Caco-2 (cell line): ENCODE measurements at regions not wholly inside any gene's neighbourhood (a gene's known extent, or its start where the extent isn't known, plus 50 kb on each side); places are given as distances from the start of the nearest gene placed in this dataset.

Experiments used
- BruUV-seq: library from RNA; stranded (reverse); fragments of 400-500 nt; replicated peaks from 2 replicates; lab custom pipeline; 2021; lab: Mats Ljungman, UMichigan
- CTCF ChIA-PET: fragments of 300-600 bp; sonication (Branson Sonifier 250); formaldehyde crosslinking; loops from one replicate; lab custom pipeline; 2022; ENCODE audit warnings: antibody characterized with exemption; lab: Charles Lee
- POLR2A ChIA-PET: fragments of 300-600 bp; sonication (Branson Sonifier 250); formaldehyde crosslinking; loops from one replicate; lab custom pipeline; 2022; ENCODE audit warnings: antibody characterized with exemption; lab: Charles Lee
- DNase-seq, 2 experiments: peaks; one replicate each; pipeline versions ENCODE4 v3.0.0 to v3.0.0-alpha.2; 2020 to 2022
- H3K27me3 ChIP-seq: replicated peaks from 2 replicates; pipeline ENCODE4 v1.6.0; 2011; ENCODE audit warnings: low read length; ENCODE audit not compliant: control insufficient read depth, insufficient read depth
- H3K36me3 ChIP-seq: 2 replicates; pipeline ENCODE4 v1.5.1; 2011; ENCODE audit warnings: low read length; ENCODE audit not compliant: control insufficient read depth, insufficient read depth
- H3K4me1 ChIP-seq: fragments of 250-450 bp; sonication (Bioruptor Pico); 2 replicates; pipeline ENCODE4 v1.5.1; 2020; ENCODE audit warnings: mild to moderate bottlenecking
- H3K4me3 ChIP-seq: 2 replicates; pipeline ENCODE4 v1.5.1; 2011; ENCODE audit warnings: low read depth, mild to moderate bottlenecking, control low read depth, low read length
- H3K9me3 ChIP-seq: fragments of 250-450 bp; sonication (Bioruptor Pico); 2 replicates; pipeline ENCODE4 v1.5.1; 2020; ENCODE audit warnings: mild to moderate bottlenecking, moderate library complexity
- H3K27ac Mint-ChIP-seq: one replicate; pipeline ENCODE4 v1.8.0; 2022; ENCODE audit warnings: mixed read lengths; ENCODE audit not compliant: unreplicated experiment
- H3K27me3 Mint-ChIP-seq: one replicate; pipeline ENCODE4 v1.8.0; 2022; ENCODE audit warnings: mixed read lengths; ENCODE audit not compliant: insufficient read depth, unreplicated experiment
- H3K36me3 Mint-ChIP-seq: one replicate; pipeline ENCODE4 v1.8.0; 2022; ENCODE audit warnings: mild to moderate bottlenecking, mixed read lengths; ENCODE audit not compliant: insufficient read depth, unreplicated experiment
- H3K4me1 Mint-ChIP-seq: one replicate; pipeline ENCODE4 v1.8.0; 2022; ENCODE audit warnings: low read depth, mixed read lengths; ENCODE audit not compliant: unreplicated experiment
- H3K4me3 Mint-ChIP-seq: one replicate; pipeline ENCODE4 v1.8.0; 2022; ENCODE audit warnings: mild to moderate bottlenecking, moderate library complexity, mixed read lengths; ENCODE audit not compliant: unreplicated experiment
- H3K9me3 Mint-ChIP-seq: one replicate; pipeline ENCODE4 v1.8.0; 2022; ENCODE audit warnings: mixed read lengths; ENCODE audit not compliant: unreplicated experiment
- intact Hi-C: fragments of 100-400 bp; cut with micrococcal nuclease; formaldehyde crosslinking; loops from one replicate; pipeline ENCODE4 v1.10.0; 2022; ENCODE audit not compliant: unreplicated experiment
- TF ChIP-seq, protein P1 (sequence below), 2 experiments: fragments of 200-600 bp in 1 of 2; IDR thresholded peaks; 1 replicate in 1 of 2; 2 replicates in 1 of 2; pipeline versions ENCODE4 v1.5.1 to v1.8.0; 2011 to 2022; ENCODE audit warnings: antibody characterized with exemption in 1 of 2, control low read depth in 1 of 2, inconsistent platforms in 1 of 2, low read depth in 1 of 2, low read length in 1 of 2, mild to moderate bottlenecking in 1 of 2, moderate library complexity in 1 of 2; ENCODE audit not compliant: insufficient read depth in 1 of 2, severe bottlenecking in 1 of 2, unreplicated experiment in 1 of 2

GRCh38 chr5:133782736-133783135 is 170.4 kb upstream of the FSTL4 start:
- H3K36me3 ChIP-seq: no peaks in the 10 kb centered on the region
- H3K4me1 Mint-ChIP-seq: no peaks in the 10 kb centered on the region
- no peak overlapping the region for H3K4me3 ChIP-seq
- no peaks in the 10 kb centered on the region for H3K36me3 Mint-ChIP-seq
- H3K9me3 Mint-ChIP-seq: no peaks in the 10 kb centered on the region
- H3K4me3 Mint-ChIP-seq: no peak overlapping the region
- no peak overlapping the region for H3K27ac Mint-ChIP-seq
- DNase-seq: no peak
- peaks cover 3% of the 10 kb centered on the region for H3K27me3 Mint-ChIP-seq
- CTCF ChIA-PET: no interaction called here
- no peaks in the 10 kb centered on the region for H3K4me1 ChIP-seq
- BruUV-seq: no TSS peak
- intact Hi-C loops: no loop called here
- POLR2A ChIA-PET: no interaction called here
- H3K27me3 ChIP-seq: no peaks in the 10 kb centered on the region
- no peaks in the 10 kb centered on the region; the same call in 1 of the 2 replicates for H3K9me3 ChIP-seq
- TF ChIP-seq, protein P1, sequence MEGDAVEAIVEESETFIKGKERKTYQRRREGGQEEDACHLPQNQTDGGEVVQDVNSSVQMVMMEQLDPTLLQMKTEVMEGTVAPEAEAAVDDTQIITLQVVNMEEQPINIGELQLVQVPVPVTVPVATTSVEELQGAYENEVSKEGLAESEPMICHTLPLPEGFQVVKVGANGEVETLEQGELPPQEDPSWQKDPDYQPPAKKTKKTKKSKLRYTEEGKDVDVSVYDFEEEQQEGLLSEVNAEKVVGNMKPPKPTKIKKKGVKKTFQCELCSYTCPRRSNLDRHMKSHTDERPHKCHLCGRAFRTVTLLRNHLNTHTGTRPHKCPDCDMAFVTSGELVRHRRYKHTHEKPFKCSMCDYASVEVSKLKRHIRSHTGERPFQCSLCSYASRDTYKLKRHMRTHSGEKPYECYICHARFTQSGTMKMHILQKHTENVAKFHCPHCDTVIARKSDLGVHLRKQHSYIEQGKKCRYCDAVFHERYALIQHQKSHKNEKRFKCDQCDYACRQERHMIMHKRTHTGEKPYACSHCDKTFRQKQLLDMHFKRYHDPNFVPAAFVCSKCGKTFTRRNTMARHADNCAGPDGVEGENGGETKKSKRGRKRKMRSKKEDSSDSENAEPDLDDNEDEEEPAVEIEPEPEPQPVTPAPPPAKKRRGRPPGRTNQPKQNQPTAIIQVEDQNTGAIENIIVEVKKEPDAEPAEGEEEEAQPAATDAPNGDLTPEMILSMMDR (IDR thresholded peaks at IDR 0.05; ENCODE audit: insufficient read depth in 1 of 2, low read depth in 1 of 2, low read length in 1 of 2, severe bottlenecking in 1 of 2, unreplicated experiment in 1 of 2): no peak

DNA sequence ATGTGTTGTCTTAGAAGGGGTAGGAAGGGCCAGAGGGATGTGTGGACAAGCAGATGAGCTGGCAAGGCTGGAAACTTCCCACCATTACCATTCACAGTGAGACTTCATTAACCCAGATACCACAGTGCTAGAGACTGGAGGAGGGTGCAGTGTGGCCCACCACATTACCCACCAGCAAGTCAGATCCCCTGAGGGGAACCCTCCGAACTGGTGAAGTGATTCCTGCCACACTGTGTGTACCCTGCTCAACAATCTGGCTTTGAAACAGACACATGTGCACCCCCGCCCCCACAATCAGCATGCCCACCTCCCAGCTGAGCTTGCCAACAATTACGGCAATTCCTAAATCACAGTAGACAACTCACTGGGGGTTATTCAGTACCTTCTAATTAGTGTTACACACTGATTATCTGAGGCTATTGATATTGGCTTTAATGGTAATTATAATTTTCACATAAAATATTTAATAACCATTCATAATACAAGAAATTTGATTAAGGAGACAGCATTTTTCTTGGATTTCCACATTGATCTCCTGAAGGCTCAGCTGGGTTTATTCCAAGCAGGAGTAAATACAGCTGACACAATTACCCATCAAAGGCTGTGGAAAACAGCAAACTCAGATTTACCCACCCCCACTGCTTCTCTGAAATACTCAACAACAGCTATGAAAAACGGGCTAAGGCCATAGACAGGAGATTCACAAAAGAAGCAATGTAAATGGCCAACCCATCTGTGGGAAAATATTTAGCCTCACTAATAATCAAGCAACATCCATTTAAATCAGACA is 169.3 kb upstream of the FSTL4 start:
- CTCF ChIA-PET: no interaction called here
- Histone ChIP-seq H3K4me1 (no peaks in the 10 kb centered on the region), H3K36me3 (no peaks in the 10 kb centered on the region), H3K27me3 (no peaks in the 10 kb centered on the region), H3K9me3 (no peaks in the 10 kb centered on the region; the same call in 1 of the 2 replicates), H3K4me3 (no peak overlapping the region)
- BruUV-seq: no TSS peak
- POLR2A ChIA-PET: no interaction called here
- intact Hi-C loops: no loop called here
- Mint-ChIP-seq H3K4me3 (no peak overlapping the region), H3K36me3 (no peaks in the 10 kb centered on the region), H3K4me1 (no peaks in the 10 kb centered on the region), H3K27me3 (peaks cover 3% of the 10 kb centered on the region), H3K27ac (no peak overlapping the region), H3K9me3 (no peaks in the 10 kb centered on the region)
- TF ChIP-seq, protein P1 (IDR thresholded peaks at IDR 0.05; ENCODE audit: insufficient read depth in 1 of 2, low read depth in 1 of 2, low read length in 1 of 2, severe bottlenecking in 1 of 2, unreplicated experiment in 1 of 2): no peak
- DNase-seq: no peak

GRCh38 chr5:133780619-133781280 is 168.4 kb upstream of the FSTL4 start:
- ChIA-PET POLR2A (no interaction called here), CTCF (no interaction called here)
- H3K27ac Mint-ChIP-seq: no peak overlapping the region
- no peaks in the 10 kb centered on the region for H3K36me3 Mint-ChIP-seq
- DNase-seq: no peak
- H3K4me3 Mint-ChIP-seq: no peak overlapping the region
- no TSS peak for BruUV-seq
- intact Hi-C loops: no loop called here
- TF ChIP-seq, protein P1 (IDR thresholded peaks at IDR 0.05; ENCODE audit: insufficient read depth in 1 of 2, low read depth in 1 of 2, low read length in 1 of 2, severe bottlenecking in 1 of 2, unreplicated experiment in 1 of 2): no peak
- Histone ChIP-seq H3K9me3 (no peaks in the 10 kb centered on the region; the same call in 1 of the 2 replicates), H3K27me3 (no peaks in the 10 kb centered on the region), H3K36me3 (no peaks in the 10 kb centered on the region), H3K4me3 (no peak overlapping the region), H3K4me1 (no peaks in the 10 kb centered on the region)
- H3K9me3 Mint-ChIP-seq: no peaks in the 10 kb centered on the region
- peaks cover 3% of the 10 kb centered on the region for H3K27me3 Mint-ChIP-seq
- no peaks in the 10 kb centered on the region for H3K4me1 Mint-ChIP-seq
